GM12873 (cell line): ENCODE measurements at regions not wholly inside any gene's neighbourhood (a gene's known extent, or its start where the extent isn't known, plus 50 kb on each side); places are given as distances from the start of the nearest gene placed in this dataset.

Experiments used
- CTCF ChIP-seq: IDR thresholded peaks from 2 replicates; pipeline ENCODE4 v1.5.1; 2012; ENCODE audit warnings: low read depth, mild to moderate bottlenecking, moderate library complexity, low read length, control low read depth; ENCODE audit not compliant: insufficient read depth; ENCODE audit errors: missing control alignments

GRCh38 chr2:129067070-129067469 is 748.4 kb upstream of the HS6ST1 start:
- TF ChIP-seq CTCF: no peak

- TF ChIP-seq CTCF: no peak
Observed at GRCh38 chr2:129067953-129068352, 749.3 kb upstream of the HS6ST1 start.

- TF ChIP-seq CTCF: no peak
Observed at GRCh38 chr2:129068543-129068942, 749.9 kb upstream of the HS6ST1 start.

- TF ChIP-seq CTCF: no peak
Observed at GRCh38 chr2:129069875-129070594, 751.4 kb upstream of the HS6ST1 start.

- no peak for TF ChIP-seq CTCF
Observed at GRCh38 chr2:129070663-129071062, 752.0 kb upstream of the HS6ST1 start.

GRCh38 chr2:129071531-129071930 is 752.9 kb upstream of the HS6ST1 start:
- TF ChIP-seq CTCF: no peak

- no peak for TF ChIP-seq CTCF
Observed at GRCh38 chr2:129074298-129074920, 755.7 kb upstream of the HS6ST1 start.
